CD4-positive, alpha-beta T cell (primary cell): ENCODE measurements at regions not wholly inside any gene's neighbourhood (a gene's known extent, or its start where the extent isn't known, plus 50 kb on each side); places are given as distances from the start of the nearest gene placed in this dataset.

Source experiments
- ATAC-seq: fragments of 200-7000 bp; cut with Tn5 transposase; one replicate; pipeline ENCODE4 v1.10.0; 2022; ENCODE audit warnings: mild to moderate bottlenecking; ENCODE audit not compliant: poor library complexity
- CTCF ChIA-PET: fragments of 350-600 bp; sonication (Branson Sonifier 250); formaldehyde crosslinking; loops from one replicate; lab custom pipeline; 2021; ENCODE audit warnings: antibody characterized with exemption, inconsistent platforms; lab: Charles Lee
- POLR2A ChIA-PET: fragments of 350-600 bp; sonication (Branson Sonifier 250); formaldehyde crosslinking; loops from one replicate; lab custom pipeline; 2021; ENCODE audit warnings: antibody characterized with exemption, inconsistent platforms; lab: Charles Lee
- DNase-seq, 14 experiments: peaks; one replicate each; pipeline ENCODE4 v3.0.0-alpha.2; 2013 to 2020; ENCODE audit warnings: mixed read lengths in 2 of 14
- H3K27ac ChIP-seq, 2 donors: one replicate each; pipeline versions ENCODE4 v1.5.1 to v1.7.0; 2013; ENCODE audit warnings: low read length in 2 of 2, low read depth in 1 of 2, mild to moderate bottlenecking in 1 of 2
- H3K27me3 ChIP-seq, 2 experiments: 1 replicate in 1 of 2; 2 replicates in 1 of 2; pipeline versions ENCODE4 v1.6.1 to v1.7.0; 2013; ENCODE audit warnings: low read length in 2 of 2, control low read depth in 1 of 2, mild to moderate bottlenecking in 1 of 2, moderate library complexity in 1 of 2; ENCODE audit not compliant: insufficient read depth in 2 of 2, control insufficient read depth in 1 of 2
- H3K36me3 ChIP-seq: one replicate; pipeline ENCODE4 v1.6.1; 2013; ENCODE audit warnings: low read length, control low read depth; ENCODE audit not compliant: insufficient read depth
- H3K4me1 ChIP-seq: one replicate; pipeline ENCODE4 v1.6.1; 2013; ENCODE audit warnings: low read length, control low read depth; ENCODE audit not compliant: insufficient read depth
- H3K4me3 ChIP-seq: one replicate; pipeline ENCODE4 v1.5.1; 2013; ENCODE audit warnings: mild to moderate bottlenecking, low read length, moderate library complexity
- H3K9me3 ChIP-seq, 2 experiments: 1 replicate in 1 of 2; 2 replicates in 1 of 2; pipeline versions ENCODE4 v1.6.1 to v1.7.0; 2013; ENCODE audit warnings: low read length in 2 of 2, mild to moderate bottlenecking in 2 of 2, control low read depth in 1 of 2, moderate library complexity in 1 of 2; ENCODE audit not compliant: control insufficient read depth in 1 of 2, insufficient read depth in 1 of 2
- H3K27ac Mint-ChIP-seq: one replicate; pipeline ENCODE4 v1.8.0; 2020; ENCODE audit warnings: mixed read lengths
- H3K27me3 Mint-ChIP-seq: one replicate; pipeline ENCODE4 v1.8.0; 2021; ENCODE audit warnings: mixed read lengths
- H3K36me3 Mint-ChIP-seq: one replicate; pipeline ENCODE4 v1.8.0; 2021; ENCODE audit warnings: low read depth, mixed read lengths
- H3K4me1 Mint-ChIP-seq: one replicate; pipeline ENCODE4 v1.8.0; 2021; ENCODE audit warnings: low read depth, mixed read lengths
- H3K4me3 Mint-ChIP-seq: one replicate; pipeline ENCODE4 v1.8.0; 2020; ENCODE audit warnings: mild to moderate bottlenecking, mixed read lengths
- H3K9me3 Mint-ChIP-seq: one replicate; pipeline ENCODE4 v1.8.0; 2020; ENCODE audit warnings: mixed read lengths
- CTCF ChIP-seq: fragments of 200-600 bp; IDR thresholded peaks from one replicate; pipeline ENCODE4 v1.8.0; 2022; ENCODE audit warnings: antibody characterized with exemption, mild to moderate bottlenecking
- intact Hi-C, 2 experiments: fragments of 100-400 bp; cut with DNase I in 1 of 2; cut with micrococcal nuclease in 1 of 2; formaldehyde crosslinking; loops; one replicate each; pipeline versions ENCODE4 v1.15.1 to v1.9.0; 2023 to 2025; cut with DNase I, micrococcal nuclease

DNA sequence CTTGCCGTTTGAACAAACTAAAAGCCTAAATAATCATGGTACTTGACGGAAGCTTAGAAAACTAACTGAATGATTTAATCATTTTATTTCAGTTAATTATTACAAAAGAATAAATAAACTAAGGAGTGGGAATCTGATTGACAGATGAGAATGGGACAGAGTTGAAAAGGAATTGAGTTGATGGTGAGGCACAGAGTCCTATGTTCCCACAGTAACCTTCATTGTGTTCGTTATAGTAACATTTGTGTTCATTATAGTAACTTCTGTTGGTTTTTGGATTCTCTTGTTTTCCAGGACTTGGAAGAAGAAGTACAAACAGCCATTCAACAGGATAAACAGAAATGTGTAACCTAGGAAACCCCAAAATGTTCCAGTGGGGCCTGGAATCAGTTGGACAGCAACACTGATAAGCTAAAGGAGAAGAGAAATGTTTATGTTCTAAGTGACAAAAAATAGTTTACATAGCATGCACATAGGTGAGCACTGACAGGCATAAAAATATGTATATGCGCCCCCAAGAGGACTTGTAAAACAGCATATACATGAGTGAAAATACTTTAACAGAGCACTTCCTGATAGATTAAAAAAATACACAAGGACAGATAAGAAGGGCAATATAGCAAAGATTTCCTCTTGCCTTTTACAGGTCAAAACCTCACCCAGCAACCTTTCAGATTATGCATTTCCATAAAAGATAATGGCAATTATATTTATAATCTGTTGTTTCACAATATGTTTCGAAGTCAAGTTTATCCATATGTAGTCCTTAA is 218.6 kb upstream of the HTR2C start:
- TF ChIP-seq CTCF, result no peak
- Mint-ChIP-seq H3K4me1 (no peaks in the 10 kb centered on the region), H3K27ac (no peak overlapping the region), H3K27me3 (no peaks in the 10 kb centered on the region), H3K9me3 (no peaks in the 10 kb centered on the region), H3K4me3 (no peak overlapping the region), H3K36me3 (no peaks in the 10 kb centered on the region)
- ChIA-PET CTCF (no interaction called here), POLR2A (no interaction called here)
- DNase-seq, result no peak
- Histone ChIP-seq H3K4me1 (no peaks in the 10 kb centered on the region), H3K27ac (no peak overlapping the region), H3K9me3 (no peaks in the 10 kb centered on the region), H3K27me3 (no peaks in the 10 kb centered on the region), H3K4me3 (no peak overlapping the region), H3K36me3 (no peaks in the 10 kb centered on the region)
- no peak for ATAC-seq
- intact Hi-C loops, result no loop called here

DNA sequence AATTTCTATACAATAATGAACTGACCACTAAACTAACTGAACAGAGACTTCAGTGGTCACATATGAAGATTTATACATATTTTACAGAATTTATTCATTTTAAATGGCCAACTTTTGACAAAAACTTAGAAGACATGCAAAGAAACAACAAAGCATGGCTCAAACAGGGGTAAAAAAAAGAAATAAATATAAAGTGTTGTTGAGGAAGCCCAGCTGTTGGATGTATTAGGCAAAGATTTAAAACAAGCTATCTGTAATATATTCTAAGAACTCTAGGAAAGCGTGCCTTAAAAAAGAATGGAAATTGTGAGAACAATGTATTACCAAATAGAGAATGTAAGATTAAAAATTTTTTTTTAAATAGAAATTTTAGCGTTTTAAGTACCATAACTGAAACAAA is 210.9 kb upstream of the HTR2C start:
- ATAC-seq (no peak), DNase-seq (no peak)
- Histone ChIP-seq H3K27me3 (no peaks in the 10 kb centered on the region), H3K4me3 (no peak overlapping the region), H3K27ac (no peak overlapping the region), H3K36me3 (no peaks in the 10 kb centered on the region), H3K9me3 (no peaks in the 10 kb centered on the region), H3K4me1 (no peaks in the 10 kb centered on the region)
- no peaks in the 10 kb centered on the region for H3K4me1 Mint-ChIP-seq
- H3K27me3 Mint-ChIP-seq, result no peaks in the 10 kb centered on the region
- H3K4me3 Mint-ChIP-seq, result no peak overlapping the region
- POLR2A ChIA-PET, result no interaction called here
- H3K9me3 Mint-ChIP-seq, result no peaks in the 10 kb centered on the region
- no peaks in the 10 kb centered on the region for H3K36me3 Mint-ChIP-seq
- TF ChIP-seq CTCF, result no peak
- no peak overlapping the region for H3K27ac Mint-ChIP-seq
- intact Hi-C loops, result no loop called here
- CTCF ChIA-PET, result no interaction called here

- H3K36me3 Mint-ChIP-seq, result no peaks in the 10 kb centered on the region
- Histone ChIP-seq H3K4me3 (no peak overlapping the region), H3K36me3 (no peaks in the 10 kb centered on the region), H3K27ac (no peak overlapping the region), H3K9me3 (peaks cover 0 to 14% of the 10 kb centered on the region in 2 experiments), H3K27me3 (no peaks in the 10 kb centered on the region), H3K4me1 (no peaks in the 10 kb centered on the region)
- H3K4me3 Mint-ChIP-seq, result no peak overlapping the region
- no peaks in the 10 kb centered on the region for H3K4me1 Mint-ChIP-seq
- H3K9me3 Mint-ChIP-seq, result no peaks in the 10 kb centered on the region
- no peak for DNase-seq
- ChIA-PET CTCF (no interaction called here), POLR2A (no interaction called here)
- no peak for ATAC-seq
- no peaks in the 10 kb centered on the region for H3K27me3 Mint-ChIP-seq
- intact Hi-C loops, result no loop called here
- H3K27ac Mint-ChIP-seq, result no peak overlapping the region
- TF ChIP-seq CTCF, result no peak
Measured at GRCh38 chrX:114390251-114390796, 193.6 kb upstream of the HTR2C start.
